ENCODE measurements at regions not wholly inside any gene's neighbourhood (a gene's known extent, or its start where the extent isn't known, plus 50 kb on each side); places are given as distances from the start of the nearest gene placed in this dataset.

DNA sequence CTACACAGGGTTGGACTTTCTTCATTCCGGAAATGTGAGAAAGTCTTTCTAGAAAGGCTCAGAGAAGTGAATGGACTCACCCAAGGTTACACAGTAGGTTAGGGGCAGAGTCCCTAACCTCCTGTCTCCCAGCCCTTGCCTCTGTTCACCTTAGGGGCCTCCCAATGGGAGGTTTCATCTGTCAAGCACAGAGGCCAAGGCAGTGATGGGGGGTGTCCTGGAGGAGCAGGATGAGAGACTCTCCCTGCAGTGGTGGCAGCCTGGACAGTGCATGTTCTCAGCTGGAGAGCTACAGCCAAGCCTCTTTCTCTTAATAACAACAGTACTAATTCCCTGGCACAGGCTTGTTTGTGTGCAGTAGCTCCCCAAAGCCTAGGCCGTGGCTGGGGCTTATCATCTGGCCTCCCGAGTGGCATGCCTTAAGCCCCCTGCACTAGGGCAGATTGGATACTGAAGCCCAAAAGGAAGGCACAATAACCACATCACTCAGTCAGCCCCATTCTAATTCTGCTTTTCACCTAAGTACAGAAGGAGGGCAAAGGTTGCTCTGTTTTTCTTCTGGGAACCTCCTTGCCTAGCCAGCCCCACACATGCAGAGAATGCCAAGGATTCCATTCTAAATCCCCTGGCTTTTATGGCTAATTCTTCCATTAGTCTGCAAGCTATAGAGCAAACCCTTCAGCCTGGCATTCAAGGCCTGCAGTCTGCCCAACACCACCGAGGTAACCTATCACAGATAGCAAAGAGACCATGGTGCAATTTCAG, 50.2 kb upstream of the XPA start:
- DNase-seq: no peak

DNA sequence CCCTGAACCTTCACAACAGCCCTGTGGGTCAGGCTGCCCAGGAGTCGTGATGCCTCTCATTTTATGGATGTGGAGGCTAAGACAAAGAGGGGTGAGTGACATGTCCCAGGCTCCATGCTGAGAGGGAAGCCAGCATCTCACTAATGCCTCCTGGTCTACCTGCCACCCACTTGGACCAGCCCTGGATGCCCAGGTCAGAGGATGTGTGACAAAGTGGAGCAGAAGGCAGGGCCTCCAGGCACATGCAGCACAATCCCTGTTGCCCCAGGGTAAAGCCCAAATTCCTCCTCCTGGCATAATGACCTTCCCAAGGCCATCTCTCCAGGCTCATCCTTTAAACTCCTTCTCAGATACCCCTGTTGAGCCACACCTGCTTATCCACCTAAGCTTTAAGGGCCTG, 51.4 kb upstream of the XPA start:
- no peak for DNase-seq

DNA sequence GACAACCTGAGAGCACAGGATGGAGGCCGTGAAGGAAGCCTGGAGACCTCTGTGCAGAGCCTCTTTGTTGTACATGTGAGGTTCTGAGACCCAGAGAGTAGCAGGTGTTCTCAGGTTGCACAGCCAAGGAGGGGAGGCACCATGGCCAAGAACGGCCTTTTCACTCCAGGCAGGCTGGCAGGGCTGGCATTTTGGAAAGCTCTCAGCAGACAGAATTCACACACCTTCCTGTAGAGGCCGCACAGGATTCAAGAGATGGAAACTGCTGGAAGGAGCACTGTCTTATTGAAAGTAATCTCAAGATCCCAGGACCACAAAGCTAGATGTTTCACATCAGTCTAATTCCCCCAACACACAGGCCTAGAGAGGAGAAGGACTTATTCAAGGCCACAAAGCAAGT, 52.8 kb upstream of the XPA start:
- DNase-seq: no peak

DNA sequence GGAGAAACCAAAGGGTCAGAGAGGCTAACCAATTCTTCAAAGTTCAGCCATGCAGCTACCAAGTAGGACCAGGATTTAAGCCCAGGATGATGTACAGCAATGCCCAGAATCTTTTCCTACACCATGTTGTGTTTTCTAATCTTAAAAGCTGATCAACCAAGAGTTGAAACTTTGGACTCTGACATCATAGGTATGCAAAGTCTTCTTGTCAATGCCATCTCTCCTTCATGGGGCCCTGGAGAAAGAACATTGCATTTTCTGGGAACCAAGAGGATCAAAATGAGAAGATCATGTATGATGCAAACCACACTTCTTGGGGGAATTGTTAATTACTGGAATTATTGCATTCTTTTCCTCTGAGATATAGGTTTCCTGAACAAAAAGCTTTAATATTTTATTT, 54.4 kb upstream of the XPA start:
- no peak for DNase-seq

DNA sequence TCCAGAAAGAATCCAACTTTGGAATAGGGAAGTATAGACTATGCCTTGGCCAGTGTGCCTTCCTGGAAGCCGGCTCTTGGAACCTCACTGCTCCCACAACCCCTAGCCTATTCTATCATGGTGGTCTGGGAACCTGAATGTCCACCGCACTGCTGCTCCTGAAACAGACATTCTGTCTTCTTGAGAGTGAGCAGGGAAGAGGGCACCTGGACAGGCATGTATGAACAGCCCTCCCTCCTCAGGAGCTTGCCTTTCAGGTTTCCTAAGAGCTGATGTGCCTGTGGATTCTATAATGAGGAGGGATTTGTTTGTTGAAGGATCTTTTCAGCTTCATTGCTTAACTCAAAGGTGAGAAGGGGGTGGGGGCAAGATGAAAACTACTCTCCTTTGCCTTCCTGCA, 55.1 kb upstream of the XPA start:
- no peak for DNase-seq

DNA sequence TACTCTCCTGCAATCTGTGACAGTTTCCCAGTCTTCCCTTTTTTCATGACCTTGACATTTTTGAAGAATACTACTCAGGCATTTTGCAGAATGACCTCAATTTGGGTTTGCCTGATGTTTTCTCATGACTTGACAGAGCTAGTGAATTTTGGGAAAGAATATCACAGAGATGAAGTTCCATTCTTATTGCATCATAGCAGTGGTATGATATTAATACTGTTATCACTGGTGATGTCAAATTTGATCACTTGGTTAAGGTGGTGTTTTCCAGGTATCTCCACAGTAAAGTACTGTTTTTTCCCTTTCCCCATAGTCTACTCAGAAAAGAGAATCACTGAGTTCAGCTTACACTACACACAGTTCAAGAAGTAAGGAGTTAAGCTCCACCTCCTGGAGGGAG, 56.2 kb upstream of the XPA start:
- DNase-seq: no peak

DNA sequence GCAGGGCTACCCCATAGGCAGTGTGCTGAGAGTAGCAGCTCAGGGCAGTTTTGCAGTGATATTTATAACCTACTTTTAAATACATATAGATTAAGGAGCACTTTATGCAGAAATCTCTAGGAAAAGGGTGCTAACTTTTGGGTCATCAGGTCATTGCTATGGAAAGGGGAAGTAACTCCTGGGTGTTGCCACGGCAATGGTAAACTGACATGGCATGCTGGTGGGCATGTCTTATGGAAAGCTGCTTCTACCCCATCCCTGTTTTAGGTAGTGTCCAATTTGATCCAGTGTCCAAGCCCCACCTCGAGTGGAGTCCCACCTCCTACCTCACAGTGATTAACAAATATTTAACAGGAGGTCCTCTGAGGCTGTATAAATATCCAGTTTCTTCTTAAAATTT, 56.8 kb upstream of the XPA start:
- DNase-seq: no peak

DNA sequence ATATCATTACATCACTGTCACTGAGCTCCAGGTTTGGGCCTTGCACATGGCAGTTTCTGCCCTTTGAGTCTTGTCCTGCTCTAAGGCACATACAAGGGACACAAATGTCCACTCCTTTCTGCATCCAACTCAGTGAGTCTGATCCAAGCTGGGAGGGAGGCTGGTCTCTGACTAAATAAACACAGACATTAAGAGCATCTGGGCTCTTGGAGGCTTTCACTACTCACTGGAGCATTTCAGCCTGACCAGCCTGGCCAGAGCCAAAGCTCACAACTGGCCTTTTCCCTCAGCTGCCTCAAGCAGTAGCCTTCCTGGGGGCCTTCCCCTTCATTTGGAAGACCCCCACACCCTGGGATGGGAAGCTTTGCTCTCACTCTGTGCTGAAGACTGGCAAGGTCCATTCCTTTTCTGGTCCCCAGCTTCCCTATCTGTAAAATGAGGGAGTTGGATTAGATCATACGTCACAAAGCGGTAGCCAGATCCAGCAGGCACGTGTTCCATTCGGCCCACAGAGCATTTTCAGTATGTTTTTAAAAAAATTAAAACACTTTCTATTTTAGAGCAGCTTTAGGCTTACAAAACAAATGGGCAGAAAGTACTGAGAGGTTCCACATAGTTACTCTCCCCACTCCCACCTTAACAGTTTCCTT, 58.6 kb upstream of the XPA start:
- no peak for DNase-seq

DNA sequence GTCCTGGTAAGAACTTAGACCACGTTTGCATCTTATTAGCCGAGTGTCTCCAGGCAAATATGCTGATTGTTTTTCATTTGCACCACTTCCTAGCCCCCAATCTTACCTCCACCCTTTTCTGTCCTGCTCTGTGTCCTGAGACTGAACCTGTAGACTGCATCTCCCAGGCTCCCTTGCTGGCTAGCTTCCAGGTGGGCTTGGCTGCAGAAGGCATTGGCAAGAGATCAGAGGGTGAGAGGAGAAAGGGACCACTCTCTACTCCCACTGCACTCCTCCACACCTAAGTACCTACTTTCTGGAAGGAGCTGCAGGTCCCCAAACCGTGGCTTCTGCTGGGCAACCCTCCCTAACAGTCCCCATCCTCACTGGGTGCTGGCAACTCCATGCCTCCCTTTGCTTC, 59.9 kb upstream of the XPA start:
- DNase-seq: no peak

DNA sequence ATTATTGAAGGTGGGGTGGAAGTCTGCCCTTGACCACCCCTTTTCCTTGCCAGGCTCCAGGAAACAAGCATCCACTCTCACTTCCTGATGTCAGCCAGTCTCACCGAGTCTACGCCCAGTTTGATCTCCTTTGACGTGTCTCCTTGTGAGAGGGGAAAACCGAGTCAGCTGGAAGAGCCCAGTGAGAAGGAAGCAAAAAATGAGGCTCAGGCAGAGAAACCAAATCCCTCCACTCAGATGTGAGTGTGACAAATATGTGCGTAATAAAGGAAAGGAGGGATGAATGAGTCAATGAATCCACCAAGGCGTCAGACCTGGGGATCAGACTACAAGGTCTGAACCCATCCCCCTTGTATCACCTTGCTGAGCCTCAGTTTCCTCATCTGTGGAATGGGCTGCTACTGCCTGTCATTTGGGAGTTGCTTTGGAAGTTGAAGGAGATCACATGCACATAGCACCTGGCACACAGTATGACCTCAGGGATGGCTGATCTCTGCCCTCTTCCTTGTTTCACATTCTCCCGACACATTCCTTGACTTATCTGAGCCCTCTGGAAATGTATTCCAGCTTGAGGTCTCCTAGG, 61.3 kb upstream of the XPA start:
- DNase-seq: no peak

DNA sequence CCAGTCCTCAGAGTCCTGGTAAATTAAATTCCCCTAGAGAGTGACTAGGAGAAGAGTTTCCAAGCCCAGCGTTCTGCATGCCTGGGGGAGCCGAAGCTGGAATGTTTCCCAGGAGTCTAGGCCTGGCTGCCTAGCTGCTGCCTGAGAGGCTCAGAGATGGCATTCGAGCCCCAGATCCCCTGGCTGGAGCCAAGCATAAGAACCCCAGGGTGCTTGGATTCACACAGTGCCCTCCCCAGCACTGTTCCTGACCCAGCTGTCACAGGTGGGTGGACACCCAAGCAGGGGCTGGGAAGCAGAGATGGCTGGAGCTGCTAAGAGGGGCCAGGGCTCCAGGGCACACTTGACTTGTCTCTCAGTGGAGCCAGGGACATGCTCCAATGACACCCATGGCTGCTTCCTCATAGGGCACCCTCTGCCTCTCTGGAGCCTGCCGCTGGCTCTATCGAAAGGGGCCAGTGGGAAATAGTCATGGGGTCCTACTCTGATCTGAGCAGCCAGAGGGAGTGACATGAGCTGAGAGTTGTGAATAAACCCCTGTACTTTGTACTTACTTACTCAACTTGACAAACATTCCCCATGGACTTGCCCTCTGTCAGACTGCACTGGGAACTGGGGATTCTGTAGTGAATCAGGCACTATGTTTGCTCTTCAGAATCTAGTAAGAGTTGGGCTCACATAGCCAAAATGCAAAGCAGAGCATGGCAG, 62.6 kb upstream of the XPA start:
- no peak for DNase-seq

DNA sequence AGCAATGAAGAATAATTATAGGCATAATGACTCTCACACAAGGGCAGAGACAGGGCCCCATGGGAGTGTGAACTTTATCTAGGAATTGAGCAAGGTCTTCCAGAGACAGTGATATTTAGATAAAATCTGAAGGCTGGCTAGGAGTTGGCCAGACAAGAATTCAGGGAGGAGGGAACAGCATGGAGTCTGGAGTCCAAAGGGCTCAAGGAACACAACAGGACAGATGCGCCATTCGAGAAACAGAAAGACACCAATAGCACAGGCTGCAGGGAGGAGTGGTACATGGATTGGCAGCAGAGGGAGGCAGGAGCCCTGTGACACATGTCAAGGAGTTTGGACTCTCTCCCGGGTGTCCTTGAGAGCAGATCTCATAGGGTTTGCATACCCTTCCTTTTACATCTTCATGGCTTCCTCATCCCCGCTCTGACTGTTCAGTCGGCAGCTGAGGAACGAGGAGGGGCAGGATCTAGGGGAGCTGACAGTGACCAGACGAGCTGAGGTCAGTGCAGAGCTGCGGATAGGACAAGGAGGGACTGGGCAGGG, 64.0 kb upstream of the XPA start:
- no peak for DNase-seq

DNA sequence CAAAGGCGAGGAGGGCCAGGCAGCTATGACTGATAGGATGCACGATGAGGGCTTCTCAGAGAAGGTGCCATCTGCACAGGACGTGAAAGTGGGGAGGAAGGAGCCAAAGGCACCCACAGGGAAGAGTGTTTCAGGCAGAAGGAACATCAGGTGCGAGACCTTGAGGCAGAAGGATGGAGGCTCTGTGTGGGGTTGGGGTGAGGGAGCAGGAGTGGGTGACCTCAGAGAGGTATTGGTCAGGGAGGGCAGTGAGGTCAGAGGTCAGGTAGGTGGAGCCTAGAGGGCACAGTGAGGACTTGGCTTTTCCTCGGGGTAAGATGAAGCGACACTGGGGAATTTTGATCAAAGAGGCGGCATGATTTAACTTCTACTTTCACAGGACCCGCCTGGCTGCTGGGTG, 64.7 kb upstream of the XPA start:
- no peak for DNase-seq

DNA sequence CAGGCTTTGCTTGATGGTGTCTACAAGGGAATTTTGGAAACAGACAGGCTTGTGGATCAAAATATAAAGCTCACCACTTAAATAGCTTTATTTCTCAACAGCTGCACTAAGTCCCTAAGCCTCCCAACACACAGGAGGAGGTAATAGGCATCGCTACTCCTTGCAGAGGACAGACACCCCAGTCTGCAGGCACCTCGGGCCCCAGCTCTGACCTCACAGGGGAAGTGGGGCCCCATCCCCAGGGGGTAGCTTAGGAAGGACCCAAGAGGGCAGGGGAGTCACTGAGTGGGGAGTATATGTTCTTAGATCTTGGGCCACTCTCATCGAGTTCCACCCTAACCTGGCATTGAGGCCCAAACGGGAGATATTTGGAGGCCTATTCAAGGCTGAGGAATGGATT, 66.7 kb upstream of the XPA start:
- DNase-seq: no peak

DNA sequence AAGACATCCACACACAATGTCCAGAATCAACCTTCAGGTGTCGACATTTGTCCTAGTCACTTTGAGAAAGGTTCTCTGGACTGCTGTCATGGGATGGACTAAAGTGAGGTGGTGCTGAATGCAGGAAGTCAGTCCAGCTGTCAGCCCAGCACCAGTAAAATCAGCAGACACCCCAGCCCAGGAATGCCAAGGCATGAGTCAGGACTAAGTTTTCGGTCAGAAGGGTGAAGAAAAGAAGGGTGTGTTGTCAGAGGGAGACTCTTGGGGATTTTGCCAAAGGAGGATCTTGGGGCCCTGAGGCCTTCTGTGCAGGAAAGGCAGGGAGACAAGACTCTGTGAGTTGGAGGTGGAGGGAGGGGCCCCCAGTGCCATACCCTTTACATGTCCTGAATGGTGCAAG, 69.0 kb upstream of the XPA start:
- DNase-seq: no peak

DNA sequence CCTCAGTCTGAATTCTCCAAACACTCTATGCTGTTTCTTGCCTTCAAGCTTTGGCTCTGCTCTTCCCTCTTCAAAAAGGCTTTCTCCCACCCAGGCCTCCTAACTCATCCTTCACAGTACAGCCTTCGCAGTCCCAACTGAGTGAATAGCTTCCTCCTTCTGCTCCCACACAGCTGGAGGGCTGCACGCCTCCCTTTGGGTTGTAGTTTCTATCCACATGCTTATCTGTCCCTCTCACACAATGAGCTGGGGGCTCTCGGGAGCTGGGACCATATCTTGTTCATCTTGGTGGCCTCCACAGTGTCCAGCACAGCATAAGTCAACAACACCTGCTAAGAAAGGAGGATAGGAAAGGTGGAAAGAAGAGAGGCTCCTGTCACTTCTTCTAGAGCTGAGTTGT, 69.5 kb upstream of the XPA start:
- no peak for DNase-seq

DNA sequence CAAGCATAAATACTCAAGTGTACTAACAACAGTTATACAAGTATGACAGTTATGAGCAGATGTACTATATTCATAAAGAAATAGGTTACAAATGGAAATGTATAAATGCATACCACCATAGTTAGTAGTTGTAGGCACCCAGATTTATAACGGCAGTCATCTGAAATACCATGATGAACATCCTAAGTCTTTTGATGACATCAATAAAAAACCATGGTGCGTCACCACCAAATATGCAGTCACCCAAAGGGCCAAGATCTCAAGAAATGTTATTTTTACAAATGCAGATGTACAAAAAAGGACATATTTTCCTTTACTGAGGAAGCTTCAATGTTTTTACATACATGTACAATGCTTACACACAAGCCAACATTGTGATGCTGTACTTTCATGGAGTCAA, 70.8 kb upstream of the XPA start:
- no peak for DNase-seq

DNA sequence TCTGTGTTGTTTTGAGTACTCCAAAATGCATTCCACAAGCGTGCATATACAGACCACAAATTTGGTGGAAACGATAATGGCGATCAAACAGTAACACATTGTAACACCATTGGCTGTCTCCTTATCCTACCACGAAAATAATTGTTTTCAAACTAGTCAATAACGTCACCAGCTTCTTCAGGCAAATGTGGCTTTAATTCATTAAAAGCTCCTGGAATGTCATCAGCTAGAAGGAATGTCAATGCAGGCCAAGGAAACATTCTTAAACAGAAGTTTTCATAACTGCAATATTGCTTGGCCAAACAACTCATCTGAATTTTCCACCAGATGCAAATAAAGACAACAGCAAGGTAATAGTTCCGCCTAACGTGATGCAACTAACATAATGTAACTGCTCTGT, 71.6 kb upstream of the XPA start:
- DNase-seq: no peak

DNA sequence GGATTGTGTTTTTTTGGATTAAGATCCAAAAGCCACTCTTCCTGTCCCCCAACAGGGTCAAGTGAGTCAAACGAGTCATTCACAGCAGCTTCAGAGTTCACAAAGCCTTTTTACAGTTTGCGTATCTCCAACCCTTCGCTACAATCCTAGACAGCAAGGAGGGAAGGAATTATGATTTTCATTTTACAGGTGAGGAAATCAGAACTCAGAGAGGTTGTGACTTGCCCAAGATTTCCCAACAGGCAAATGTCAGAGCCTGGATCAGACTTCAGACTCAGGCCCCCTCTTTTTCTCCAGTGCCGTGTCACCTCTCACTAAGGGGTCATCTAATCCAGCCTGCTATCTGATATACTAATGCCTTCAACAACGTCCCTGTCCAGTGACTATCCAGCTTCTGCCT, 72.1 kb upstream of the XPA start:
- DNase-seq: no peak

DNA sequence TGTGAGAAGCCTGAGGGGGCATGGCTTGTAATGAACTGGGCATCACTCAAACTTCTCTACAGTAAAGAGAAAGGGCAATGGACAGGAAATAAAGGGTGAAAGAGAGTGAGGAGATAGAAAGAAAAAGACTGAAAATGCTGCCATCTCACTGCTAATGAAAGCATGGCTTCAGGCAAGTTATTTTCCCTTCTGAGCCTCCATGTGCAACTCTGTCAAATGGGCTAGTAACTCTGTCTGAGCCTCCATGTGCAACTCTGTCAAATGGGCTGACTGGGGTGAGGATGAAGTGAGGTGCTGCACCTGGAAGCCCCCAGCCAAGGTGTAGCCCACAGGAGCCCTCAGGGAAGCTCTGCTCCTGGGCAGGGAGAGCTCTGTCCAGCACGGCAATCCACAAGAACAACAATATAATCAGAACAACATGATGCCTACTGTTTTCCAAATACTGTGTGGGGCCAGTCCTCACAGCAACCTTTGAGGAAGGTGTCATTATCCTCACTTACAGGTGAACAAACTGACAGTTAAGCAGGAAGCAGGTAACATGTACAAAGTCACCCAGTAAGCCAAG, 73.8 kb upstream of the XPA start:
- no peak for DNase-seq

DNA sequence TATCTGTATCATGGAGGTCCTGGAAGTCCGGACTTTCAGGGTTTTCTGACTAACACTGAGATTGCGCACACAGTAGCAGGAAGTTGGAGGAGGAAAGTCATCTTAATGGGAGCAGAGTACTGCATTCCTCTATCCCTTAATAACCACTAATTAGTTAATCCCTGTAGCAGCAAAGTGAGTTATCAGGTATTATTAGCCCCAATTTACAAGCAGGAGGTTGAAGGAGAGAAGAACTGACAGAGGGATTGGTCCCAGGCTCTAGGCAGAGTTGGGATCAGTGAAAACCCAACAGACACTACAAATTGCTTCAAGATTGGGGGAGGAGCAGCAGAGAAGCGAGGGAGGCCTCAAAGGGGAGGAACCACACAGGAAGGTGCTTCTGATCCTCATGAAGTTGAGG, 74.5 kb upstream of the XPA start:
- no peak for DNase-seq

DNA sequence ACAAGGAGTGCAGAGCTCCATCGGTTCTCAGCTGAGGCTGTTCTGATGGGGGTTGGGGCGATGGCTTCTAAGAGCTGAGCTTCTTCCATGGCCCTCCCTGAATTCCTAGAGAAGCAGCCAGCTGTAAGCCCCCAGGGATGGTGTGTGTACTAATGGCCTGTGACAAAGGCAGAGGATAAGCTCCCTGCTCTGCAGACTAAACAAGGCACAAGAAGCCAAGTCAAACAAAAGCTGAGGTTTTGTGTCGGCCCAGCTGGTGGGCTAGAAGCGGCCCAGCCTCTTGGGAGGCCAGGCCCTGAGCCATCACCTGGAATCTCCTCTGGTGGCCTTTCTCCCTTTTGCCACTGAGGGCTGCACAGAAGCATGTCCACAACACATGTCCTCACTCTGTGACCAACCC, 75.0 kb upstream of the XPA start:
- no peak for DNase-seq

DNA sequence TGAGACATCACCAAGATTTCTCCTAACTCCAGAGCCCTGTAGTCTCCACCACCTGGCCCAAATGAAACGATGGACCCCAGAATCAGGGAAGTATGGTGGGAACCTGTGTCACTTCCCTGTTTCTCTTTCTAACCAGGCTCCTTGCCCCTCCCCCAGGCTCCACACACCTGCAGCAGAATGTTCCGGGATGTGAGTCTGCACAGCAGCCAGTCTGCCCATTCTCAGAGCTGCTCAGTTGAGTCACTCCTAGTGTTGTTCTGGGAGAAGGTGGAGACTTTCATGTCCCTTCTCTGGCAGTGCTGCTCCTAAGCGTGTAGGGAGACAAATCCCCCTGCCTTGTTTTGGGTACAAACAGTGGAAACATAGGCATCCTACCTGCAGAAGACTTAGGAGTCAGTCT, 76.0 kb upstream of the XPA start:
- no peak for DNase-seq

DNA sequence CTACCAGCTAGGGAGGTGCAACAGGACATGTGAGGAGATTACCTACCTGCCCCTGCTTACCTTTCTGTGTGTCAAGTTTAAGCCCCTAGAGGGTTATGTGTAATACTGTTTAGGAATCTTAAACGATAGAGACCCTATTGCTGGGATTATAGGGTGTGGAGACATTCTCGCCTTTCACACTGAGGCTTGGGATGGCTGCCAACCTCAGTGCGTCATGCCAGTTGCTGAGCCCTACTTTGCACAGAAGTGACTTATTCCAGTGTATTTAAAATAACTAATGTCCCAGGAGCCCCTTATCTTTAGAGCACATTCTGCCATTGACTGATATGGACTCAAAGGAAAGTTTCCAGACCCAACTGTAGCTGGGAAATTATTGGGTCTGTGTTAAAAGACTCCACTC, 76.6 kb upstream of the XPA start:
- DNase-seq: no peak

All from activated CD4-positive, alpha-beta T cell treated with anti-CD3 and anti-CD28 coated beads, Interleukin-2, amount 50 U/mL, for 16 hours (primary cell).